CD4-positive, alpha-beta T cell treated with Interferon alpha-2 for 1 hour (primary cell): ENCODE measurements at regions not wholly inside any gene's neighbourhood (a gene's known extent, or its start where the extent isn't known, plus 50 kb on each side); places are given as distances from the start of the nearest gene placed in this dataset.

Experiments used
- DNase-seq, 2 donors: peaks; one replicate each; pipeline ENCODE4 v3.0.0-alpha.2; 2020 to 2022

GRCh38 chr9:108674766-108675530 lies 180.8 kb downstream of the ACTL7B start:
- no peak for DNase-seq

- DNase-seq, result no peak
These were observed 182.4 kb downstream of the ACTL7B start for GRCh38 chr9:108673386-108673785.

GRCh38 chr9:108672475-108673190 lies 183.2 kb downstream of the ACTL7B start:
- DNase-seq, result no peak

- DNase-seq, result no peak
These were observed 184.0 kb downstream of the ACTL7B start for GRCh38 chr9:108671794-108672193.

GRCh38 chr9:108671176-108671575 lies 184.6 kb downstream of the ACTL7B start:
- DNase-seq, result no peak

- no peak for DNase-seq
These were observed 186.8 kb downstream of the ACTL7B start for GRCh38 chr9:108668938-108669335.

- no peak for DNase-seq
These were observed 187.4 kb downstream of the ACTL7B start for GRCh38 chr9:108668191-108668937.

- no peak for DNase-seq
These were observed 189.5 kb downstream of the ACTL7B start for GRCh38 chr9:108666240-108666784.

GRCh38 chr9:108665521-108666239 lies 190.1 kb downstream of the ACTL7B start:
- DNase-seq, result no peak

- no peak for DNase-seq
These were observed 191.2 kb downstream of the ACTL7B start for GRCh38 chr9:108664309-108665255.

GRCh38 chr9:108663422-108663821 lies 192.4 kb downstream of the ACTL7B start:
- DNase-seq, result no peak

- DNase-seq, result no peak
These were observed 192.8 kb downstream of the ACTL7B start for GRCh38 chr9:108662956-108663355.

- DNase-seq, result no peak
These were observed 193.5 kb downstream of the ACTL7B start for GRCh38 chr9:108662091-108662875.

- no peak for DNase-seq
These were observed 199.2 kb downstream of the ACTL7B start for GRCh38 chr9:108656566-108656965.

GRCh38 chr9:108655818-108656217 lies 200.0 kb downstream of the ACTL7B start:
- DNase-seq, result no peak

GRCh38 chr9:108654566-108654965 lies 201.2 kb downstream of the ACTL7B start:
- no peak for DNase-seq

GRCh38 chr9:108652851-108653250 lies 202.9 kb downstream of the ACTL7B start:
- DNase-seq, result no peak

GRCh38 chr9:108650826-108651225 lies 205.0 kb downstream of the ACTL7B start:
- DNase-seq, result no peak

GRCh38 chr9:108645520-108645919 lies 210.3 kb downstream of the ACTL7B start:
- no peak for DNase-seq

- no peak for DNase-seq
These were observed 211.9 kb downstream of the ACTL7B start for GRCh38 chr9:108643731-108644510.
